Stimulated activated CD4-positive, alpha-beta T cell treated with anti-CD3 and anti-CD28 coated beads, Interleukin-12 subunit alpha, Interleukin-12 subunit beta, amount 100 ng/mL, for 4 hours (primary cell): ENCODE measurements at regions not wholly inside any gene's neighbourhood (a gene's known extent, or its start where the extent isn't known, plus 50 kb on each side); places are given as distances from the start of the nearest gene placed in this dataset.

Experiments used
- DNase-seq: peaks from one replicate; pipeline ENCODE4 v3.0.0-alpha.2; 2020

DNA sequence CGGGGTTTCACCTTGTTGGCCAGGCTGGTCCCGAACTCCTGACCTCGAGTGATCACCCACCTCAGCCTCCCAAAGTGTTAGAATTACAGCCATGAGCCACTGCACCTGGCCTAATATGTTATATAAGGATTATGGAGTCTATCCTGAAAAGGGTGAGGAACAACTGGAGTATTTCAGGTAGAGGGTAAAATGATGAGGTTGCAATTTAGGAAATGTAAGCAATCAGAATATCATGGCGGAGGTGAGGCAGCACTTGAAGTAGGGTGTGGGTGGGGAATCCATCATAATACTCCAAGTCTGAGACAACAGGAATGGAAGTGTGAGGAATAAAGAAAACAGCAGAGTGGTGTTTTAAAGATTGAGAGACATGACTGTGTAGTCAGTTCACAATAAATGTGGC lies 582.2 kb downstream of the FGF9 start:
- no peak for DNase-seq

DNA sequence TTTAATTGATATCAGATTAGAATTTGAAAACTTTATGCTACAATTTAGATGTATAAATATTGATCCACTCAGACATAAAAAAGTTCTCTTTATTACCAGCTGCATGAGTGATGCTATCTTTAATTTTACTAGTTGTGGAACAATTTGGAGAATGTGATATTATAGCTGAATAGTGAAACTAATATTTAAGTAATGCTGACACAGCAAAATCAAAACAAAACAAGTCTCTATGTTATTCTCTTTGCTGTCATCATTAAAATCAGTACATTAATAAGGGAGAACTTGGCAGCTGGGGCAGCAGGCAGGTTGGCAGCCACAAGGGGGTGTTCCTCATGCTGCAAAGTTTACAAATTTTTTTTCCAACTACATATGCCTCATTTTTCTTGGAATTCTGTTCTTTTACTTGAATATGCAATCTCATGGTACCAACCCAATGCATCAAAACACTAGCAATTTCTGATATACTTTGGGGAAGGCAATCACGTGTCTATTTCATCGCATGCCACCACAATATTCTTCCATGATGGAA lies 585.3 kb downstream of the FGF9 start:
- no peak for DNase-seq

DNA sequence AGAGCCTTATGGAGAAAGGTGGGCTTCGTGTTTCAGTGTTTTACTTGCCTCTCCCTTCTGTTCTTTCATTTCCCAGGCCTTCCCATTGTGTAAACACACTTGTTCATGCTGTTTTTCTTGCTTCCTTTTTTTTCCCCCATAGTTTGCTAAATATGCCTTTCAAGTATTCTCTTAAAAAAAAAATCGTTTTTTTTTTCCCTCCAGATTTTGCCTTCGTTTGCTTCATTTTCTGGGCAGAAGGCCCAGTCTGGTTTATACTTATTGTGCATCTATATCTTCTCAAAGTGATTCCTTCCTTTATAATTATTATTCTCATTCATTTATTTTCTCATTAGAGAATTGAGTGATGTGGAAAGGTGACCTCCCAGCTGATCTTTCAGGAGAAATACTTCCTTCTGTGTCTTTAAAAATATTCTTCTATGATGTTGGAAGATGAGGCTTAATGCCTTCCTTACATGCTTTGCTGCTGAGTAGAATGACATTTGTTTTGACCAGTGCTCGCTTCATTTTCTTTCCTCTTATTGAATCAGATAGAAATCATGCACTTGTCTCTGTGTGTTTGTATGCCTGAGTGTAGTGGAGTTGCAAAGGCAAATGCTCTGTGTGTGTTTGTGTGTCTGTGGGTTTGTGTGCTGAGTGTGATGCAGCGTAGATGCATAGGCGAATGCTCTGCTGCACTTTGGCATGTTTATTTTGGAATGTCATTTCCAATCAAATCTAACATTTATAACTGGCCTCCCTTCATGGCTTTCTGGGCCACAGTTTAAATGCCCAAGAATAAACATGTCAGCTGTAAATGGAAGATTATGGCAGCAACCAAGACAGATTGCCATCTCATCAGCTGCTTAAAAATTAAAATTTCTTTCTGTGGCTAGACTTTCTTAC lies 591.4 kb downstream of the FGF9 start:
- DNase-seq: no peak

DNA sequence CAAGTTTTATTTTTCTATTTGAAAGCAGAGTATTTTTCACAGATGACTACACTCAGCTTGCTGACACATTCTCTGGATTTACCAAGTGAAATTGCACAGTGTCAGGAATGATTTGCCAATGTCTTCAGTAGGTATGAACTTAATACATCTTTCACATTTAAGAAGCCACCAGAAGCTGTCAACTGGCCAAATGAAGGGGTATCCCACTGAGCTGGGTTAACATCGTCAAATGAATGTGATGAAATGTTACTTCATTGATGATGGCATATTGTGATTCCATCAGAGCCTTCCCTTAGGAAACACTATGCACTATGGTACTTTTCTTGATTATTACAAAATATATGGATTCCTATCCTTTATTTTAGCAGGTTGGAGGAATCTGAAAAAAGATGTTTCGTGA lies 592.3 kb downstream of the FGF9 start:
- DNase-seq: no peak

DNA sequence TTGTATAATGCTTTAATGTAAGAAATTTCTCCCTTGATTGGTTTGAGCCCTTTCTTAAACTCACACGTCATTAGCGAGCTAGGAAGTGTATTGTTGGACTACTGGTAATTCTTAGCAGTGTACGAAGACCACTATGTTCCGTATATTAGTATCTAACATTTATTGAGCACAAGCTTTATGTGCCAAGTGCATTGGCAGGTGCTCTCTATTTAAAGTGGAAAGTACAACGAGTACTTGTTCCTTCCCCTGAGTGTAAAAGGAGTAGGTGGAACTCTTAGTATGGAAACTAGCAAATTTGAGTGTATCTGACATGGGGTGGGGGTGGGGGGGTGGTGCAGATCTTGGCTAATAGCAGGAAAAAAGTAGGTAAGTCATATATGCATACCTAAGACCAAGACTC lies 594.7 kb downstream of the FGF9 start:
- DNase-seq: no peak

DNA sequence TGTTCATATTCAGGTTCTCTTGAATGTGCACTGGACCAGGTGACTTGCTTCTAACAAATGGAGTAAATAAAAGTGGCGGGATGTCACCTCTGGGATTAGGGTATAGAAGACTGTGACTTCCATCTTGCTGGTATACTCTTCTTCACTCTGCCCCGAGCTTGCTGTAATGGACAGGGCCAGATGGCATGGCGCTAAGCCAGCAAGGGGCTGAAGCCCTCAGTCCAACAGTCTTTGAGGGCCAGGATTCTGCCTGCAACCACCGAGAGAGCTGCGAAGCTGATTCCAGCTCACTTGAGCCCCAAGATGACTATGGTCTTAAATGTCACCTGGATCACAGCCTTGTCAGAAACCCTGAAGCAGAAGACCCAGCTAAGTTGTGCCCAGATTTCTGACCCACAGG lies 600.0 kb downstream of the FGF9 start:
- no peak for DNase-seq

DNA sequence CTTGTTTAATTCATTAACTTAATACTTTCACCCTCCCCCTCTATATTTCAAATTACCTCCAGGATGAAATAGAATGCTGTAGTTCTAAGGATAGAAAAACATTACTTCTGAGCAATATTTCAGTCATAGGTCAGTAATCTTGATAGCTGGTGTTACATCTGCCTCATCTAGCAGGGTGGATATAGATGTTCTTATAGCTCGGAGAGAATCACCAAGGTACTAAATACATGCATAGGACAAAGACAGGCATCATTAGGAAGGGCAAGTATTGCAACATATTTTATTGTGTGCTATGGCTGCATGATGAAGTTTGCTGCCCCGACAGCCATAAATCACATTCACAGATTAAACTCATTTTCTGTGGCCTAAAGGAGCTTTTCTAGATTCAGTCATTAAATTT lies 601.0 kb downstream of the FGF9 start:
- DNase-seq: no peak

DNA sequence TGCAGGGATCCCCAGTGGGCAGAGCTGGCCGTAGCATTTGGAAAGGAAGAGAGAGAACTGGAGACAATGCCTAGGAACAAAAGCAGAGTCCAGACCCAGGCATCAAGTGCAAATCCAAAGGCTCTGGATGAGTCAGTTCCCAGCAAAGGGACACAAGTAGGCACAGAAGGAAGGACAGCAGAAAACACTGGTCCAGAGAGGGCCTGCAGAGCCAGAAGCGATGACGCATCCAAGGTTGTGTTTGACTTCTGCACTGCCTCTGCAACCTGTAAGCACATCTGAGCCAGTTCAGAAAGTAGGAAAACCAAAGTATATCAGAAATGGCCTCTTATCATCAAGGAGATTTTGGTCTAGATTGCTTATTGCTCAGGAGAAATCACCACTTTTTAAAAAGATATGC lies 604.5 kb downstream of the FGF9 start:
- no peak for DNase-seq

DNA sequence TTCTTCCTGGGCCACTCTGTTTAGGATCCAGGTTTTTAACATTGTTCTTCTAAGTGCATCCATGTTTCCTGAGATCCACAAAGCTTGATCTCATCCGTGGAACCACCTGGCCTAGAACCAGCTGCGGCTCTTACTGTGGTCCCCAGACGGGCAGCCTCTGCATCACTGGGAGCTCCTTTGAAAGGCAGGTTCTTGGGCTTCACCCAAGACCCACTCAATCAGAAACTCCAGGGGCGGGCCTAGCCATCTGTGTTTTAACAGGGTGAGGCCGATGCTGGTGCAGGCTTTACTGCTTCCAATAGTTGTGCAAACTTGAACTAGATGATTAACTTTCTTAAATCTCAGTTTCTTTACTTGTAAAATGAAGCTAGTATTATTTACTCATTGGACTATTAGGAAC lies 605.7 kb downstream of the FGF9 start:
- no peak for DNase-seq

DNA sequence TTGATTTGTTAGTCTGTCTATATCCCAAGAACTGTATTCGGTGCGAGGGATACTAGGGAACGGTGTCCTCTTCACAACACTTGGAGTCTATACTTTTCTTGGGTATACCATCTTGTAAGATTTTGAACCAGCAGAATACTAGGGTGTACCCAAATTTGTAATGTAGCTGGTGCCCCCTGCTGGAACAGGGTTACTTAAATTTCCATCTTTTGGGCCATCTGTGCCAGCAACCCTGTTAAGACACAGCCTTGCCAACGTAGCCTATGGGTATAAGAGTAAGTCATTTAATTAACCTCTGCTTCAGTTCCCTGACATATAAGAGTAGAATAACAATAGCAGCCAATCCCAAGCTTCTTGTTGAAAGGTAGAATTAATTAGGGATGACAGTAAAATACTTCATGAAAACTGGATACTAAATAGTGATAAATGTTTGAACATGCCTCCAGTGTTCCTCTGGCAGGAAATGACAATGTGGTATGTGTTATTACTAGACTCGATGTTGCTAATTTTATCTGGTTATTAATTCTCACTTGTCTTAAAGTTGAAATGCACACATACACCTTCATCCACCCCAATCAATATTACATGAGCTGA lies 607.6 kb downstream of the FGF9 start:
- DNase-seq: peak; percentile 62

DNA sequence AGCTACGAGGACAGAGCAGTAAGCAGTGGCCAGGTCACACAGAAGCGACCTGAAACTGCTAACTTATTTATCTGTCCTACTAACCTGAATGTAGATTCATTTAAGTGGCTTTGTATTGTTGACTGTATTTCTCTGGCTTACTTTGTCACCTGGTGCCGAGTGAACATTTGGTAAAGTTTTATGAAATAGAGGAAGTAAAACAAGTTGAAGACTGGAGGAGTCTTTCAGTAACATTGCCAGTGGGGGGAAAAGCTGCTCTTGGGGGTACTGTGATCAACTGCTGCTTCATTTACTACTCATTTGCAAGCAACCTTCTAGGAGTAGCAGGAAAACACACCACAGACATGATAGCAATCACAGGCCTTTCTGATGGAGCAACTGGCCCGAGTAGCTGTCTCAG lies 615.0 kb downstream of the FGF9 start:
- no peak for DNase-seq

DNA sequence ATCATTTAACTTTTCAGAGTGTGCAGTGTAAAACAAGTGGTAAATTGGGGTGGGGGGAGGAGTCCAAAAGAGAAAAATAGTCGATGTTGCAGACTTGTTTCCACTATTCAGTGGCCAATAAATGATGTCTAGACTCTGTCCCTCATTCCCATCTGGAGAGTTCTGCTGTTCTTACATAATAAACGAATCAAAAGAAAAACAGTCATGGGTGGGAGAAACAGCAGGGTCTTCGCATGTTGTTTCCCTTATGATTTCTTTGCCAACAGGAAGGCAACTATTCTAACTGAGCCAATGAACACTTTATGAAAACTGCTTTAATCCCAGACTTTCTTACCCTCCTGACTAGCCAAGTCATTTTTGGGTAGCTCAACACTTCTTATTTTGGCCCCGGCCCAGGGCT lies 615.5 kb downstream of the FGF9 start:
- no peak for DNase-seq

DNA sequence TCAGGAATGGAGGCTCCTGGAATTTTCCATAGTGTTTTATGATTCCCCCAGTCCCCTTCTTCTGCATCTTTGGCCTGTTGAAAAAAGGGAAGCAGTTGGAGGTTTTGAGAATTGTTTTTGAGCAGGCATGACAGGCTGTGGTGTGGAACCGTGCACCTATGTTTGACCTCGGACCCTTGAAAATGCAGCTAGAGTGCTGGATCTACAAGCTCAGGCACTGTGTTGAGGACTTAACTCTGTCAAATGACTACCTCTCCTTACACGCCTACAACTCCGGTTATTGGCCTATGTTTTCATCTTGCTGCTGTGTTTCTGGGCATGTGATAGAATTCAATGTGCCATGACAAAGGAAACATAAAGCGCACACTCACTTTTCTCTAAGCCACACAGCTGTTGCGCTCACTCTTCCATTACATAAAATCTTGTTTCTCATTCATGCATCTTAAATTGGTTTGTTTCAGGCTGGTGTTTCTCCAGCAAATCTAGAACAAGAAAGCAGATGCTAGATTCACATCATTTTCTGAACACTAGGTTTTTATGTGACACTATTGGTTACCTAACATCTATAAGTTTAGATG lies 616.6 kb downstream of the FGF9 start:
- DNase-seq: no peak

DNA sequence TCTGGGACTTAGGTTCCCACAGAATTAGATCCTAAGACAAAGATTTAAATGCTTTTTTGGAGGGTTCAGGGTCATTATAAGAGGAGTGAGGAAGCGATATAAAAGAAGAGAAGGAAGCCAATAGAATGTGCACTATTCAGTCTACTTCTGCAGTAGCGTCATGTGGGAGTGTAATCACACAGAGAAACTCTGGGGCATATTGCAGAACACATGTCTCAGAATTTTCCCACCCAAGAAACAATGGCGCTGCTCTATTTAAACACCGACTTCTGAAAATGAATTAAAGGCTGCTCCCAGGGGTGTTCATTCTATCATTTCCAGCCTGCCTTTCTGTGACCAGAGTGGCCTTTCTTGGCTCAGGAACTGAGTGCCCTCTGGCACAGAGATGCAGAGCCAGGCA lies 617.6 kb downstream of the FGF9 start:
- DNase-seq: no peak

DNA sequence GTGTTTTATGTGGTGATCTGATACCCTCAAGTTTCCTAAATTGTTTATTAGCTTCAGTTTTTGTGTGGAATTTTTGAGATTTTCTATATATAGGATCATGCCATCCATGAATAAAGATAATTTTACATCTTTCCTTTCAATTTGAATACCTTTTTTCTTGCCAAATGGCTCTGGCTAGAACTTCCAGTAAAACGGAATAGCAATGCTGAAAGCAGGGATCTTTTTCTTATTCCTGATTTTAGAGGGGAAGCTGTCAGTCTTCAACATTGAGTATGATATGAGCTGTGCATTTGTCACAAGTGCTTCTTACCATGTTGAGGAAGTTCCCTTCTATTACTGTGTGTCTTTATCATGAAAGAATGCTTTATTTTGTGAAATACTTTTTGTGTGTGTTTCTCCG lies 618.8 kb downstream of the FGF9 start:
- no peak for DNase-seq

DNA sequence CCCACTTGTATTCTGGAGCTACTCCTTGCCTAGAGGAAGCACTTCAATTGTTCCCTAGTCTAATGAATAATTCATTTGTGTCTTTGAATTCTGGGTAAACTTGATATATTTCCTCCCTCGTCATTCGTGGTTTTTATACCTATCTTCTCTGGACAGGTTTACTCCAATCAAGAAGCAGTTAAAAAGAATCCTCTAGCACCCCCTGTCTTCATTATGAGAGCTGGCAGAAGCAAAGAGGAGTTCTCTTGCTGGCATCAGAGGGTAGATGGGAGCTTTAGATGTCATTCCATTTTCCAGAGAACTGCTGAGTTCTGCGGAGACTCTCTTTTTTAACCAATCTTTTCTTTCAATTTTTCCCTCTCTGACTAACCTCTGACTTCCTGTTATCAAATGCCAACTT lies 627.7 kb downstream of the FGF9 start:
- no peak for DNase-seq

DNA sequence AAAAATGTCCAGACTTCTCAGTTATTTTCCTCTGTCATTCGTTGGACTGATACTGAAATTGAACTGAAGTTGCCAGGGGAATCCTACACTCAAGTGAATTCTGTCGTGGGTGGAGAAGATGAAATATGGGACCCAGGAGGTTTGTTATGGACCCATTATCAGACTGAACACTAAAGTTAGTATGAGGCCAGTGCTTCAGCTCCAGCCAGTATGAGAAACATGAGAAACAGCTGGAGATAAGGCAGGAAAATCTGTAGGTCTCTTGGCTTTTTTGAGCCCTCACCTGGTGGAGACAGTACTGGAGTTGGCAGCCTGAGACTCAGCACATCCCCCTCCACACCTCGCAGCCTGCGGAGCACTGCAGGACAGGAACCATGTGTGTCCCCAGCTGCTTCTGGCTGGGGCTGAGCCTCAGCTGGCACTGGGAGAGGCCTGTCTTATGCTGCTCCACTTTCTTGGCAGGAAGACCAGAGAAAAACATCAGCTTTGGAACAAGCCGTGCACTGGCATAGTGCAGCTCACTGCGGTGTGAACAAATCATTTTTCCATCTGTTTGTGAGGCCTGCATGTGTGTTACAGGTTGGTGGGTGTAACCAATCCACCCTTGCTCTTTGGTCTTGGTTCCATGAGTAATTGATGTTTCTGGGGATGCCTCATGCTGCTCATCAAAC lies 641.0 kb downstream of the FGF9 start:
- no peak for DNase-seq

DNA sequence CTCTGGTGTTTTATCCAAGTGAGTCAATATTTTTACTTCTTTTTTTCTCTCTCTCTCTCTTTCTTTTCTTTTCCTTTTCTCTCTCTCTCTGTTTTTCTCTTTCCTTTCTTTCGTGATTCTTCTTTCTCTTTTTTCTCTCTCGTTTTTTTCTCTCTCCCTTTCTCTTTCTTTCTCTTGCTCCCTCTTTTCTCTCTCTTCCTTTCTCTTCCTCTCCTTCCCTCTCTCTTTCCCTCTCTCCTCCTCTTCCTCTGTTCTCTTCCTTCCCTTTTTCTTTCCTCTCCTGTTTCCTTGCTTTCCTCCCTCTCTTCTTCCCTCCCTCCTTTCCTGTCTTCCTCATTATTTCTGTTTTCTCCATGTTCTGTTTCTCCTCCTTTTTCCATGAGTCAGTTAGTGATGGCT lies 641.5 kb downstream of the FGF9 start:
- no peak for DNase-seq

DNA sequence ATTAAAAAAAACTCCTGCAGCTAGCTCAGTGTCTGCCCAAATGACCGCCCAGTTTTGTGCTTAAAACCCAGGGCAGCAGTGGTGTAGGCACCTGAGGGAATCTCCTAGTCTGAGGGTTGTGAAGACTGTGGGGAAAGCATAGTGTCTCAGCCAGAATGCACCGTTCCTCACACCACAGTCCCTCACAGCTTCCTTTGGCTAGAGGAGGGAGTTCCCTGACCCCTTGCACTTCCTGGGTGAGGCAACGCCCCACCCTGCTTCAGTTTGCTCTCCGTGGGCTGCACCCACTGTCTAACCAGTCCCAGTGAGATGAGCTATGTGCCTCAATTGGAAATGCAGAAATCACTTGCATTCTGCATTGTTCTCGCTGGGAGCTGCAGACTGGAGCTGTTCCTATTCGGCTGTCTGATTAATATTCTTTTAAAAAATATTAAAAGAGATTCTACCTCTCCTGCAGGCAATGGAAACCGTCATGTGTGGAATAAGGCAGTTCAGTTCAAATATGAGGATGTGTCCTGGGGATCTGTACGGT lies 645.7 kb downstream of the FGF9 start:
- DNase-seq: no peak

DNA sequence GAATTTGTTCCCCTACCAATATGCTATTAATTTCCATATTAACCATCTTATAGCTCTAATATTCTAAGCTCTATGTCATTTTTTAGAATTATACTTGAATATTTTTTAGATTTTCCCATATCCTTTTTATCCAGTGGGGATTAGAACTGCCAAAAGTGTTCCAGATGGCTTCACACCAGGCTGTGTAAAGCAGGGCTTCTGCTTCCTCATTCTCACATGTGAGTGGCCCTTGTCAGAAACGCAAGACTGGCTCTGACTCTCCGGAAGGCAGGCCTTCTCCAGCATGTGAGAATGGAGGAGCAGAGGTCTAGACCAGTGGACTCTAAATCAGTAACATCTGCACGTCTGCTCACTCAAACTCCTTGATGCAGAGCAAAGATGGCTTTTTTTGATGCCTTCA lies 650.1 kb downstream of the FGF9 start:
- no peak for DNase-seq

DNA sequence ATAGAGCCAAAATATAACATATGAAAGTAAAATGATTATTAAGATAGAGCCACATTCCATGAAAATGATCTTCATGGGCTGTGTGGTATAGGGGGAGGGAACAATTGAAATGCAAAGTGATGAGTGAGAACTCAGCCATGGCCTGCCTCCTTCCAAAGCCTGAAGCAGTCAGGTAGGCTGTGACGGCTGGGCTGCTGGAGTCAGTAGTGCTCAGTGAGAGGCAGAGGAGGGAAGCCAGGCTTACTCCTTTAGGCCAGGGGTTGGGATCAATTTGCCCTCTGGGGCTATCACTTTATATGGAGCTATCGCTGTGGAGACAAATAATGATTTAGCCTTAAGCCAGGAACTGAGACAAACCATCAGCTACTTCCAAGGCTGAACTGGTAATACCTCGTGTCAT lies 654.9 kb downstream of the FGF9 start:
- no peak for DNase-seq

DNA sequence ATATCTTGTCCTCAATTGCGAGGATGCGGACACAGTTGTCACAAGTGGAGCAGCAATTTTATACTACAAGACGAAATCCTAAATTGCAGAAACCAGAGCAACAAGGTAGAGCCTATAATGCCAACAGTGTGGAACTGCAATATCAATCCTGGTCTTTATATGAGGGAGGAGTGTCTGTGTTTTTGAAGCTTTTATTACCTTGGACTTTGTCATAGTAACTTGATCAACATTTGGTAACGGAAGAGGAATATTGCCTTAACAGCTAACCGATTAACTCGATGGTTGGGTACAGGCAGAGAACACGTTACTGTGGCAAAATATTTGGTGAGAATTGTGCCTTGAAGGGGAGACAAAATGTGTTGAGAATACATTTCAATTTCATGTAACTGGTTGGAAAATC lies 661.5 kb downstream of the FGF9 start:
- DNase-seq: no peak

DNA sequence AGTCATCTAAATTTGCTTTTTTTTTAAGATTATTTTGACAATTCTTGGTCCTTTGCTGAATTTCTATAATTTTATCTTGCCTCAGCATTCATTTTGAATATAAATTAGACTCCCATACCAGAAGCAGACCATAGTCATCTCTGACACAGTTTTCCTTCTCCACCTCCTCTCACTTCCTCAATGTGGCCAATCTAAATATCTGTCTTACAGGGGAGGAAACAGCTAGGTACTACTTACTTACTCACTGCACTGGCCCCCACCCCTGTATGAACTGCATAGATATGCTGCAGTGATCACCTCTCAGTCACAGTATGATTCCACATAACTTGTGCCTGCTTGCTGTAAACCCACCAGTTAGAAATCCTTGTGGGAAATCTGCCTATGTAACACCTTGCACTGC lies 665.6 kb downstream of the FGF9 start:
- DNase-seq: no peak
